ENCODE measurements at regions not wholly inside any gene's neighbourhood (a gene's known extent, or its start where the extent isn't known, plus 50 kb on each side); places are given as distances from the start of the nearest gene placed in this dataset.
"Not testable (repeated sequence)": the region's sequence is repeated elsewhere in the genome, so short reads cannot be mapped to it uniquely, and the experiment has no call there.

DNA sequence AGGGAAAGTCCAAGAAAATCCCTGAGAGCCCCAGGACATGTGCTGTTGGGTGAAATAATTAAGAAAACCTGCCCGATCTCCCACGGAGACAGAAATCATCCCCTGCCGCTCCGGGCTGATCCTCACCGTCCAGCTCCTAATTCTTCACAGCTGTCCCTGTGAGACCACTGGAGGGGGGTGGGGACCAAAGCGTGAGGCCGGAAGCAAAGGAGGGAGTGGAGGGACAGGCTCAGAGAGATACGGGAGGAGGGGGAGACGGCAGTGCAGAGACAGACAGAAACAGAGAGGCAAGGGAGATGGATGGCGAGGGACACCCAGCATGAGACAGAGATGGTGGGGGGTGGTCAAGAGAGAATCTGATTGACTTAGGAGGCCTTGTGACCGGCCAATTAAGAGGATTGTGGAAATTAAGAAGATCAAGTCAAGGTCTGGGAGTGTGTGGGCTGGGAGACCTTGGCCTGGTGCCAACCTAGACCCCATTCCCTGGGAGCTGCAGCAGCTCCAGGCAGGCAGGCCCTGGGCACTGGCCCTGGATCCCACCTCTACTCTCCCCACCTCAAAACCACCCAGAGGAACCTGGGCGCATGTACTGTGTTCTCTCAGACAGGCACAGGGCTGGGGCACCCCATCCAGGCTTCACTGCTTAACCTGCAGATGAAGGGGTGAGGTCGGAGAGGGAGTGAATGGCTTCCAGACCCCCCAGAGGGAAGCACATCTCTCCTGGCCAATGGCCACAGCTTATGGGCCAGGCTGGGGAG lies 113.2 kb upstream of the ALDH1A3 start:
- no peak for DNase-seq

DNA sequence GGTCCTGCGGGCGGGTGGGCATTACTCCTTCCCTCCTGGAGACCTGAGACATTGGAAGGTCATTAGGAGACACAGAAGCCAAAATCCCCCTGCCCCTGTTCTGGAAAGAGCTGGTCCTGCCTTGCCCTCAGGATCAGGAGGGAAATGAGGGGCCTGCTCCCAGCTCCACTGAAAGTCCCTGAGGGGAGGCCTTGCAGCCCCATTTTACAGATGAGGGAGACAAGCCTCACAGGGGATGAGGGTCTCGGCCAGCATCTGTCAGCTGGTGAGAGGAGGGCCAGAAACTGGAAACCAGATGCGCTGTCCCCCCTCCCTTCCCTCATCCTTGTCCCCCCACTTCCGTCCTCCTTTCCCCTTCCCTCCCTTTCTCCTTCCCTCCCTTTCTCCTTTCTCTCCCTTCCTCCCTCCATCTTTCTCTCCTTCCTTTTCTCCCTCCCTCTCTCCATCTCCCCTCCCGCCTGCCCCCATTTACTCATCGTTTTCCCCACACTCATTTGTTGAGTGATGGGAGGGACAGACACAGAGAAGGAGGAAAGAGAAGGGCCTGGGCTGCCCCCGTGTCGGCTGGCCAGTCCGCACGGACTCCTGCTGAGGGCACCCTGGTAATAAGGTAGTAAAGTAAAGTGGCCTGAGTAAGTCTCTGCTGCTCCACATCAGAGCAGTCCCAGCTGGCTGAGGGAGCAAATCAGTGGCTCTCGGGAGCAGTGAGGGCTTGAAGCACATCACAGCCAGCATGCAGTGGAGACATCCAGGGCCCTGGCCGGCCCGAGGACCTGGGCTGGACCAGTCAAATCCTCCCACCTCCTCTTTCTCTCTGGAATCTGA lies 112.4 kb upstream of the ALDH1A3 start:
- no peak for DNase-seq

DNA sequence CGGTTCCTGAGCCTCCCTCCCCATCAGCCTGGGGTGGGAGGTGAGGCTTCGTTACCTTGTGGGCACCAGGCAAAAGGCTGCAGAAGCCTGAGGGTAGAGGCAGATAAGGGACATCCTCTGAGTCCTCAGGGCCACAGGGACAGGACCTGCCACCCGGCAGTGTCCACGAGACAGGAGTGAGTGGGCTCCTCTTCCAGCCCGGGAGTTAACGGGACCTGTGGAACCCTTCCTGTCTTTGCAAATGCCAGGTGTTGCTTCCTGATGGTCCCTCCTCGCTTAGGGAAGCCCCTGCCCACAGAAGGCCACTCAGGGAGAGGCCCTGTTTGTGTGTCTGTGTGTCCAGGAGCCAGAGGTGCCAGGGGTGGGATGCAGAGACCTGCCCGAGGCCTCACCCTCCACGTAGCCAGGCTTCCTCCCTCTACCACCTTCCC lies 111.1 kb upstream of the ALDH1A3 start:
- DNase-seq, result no peak

DNA sequence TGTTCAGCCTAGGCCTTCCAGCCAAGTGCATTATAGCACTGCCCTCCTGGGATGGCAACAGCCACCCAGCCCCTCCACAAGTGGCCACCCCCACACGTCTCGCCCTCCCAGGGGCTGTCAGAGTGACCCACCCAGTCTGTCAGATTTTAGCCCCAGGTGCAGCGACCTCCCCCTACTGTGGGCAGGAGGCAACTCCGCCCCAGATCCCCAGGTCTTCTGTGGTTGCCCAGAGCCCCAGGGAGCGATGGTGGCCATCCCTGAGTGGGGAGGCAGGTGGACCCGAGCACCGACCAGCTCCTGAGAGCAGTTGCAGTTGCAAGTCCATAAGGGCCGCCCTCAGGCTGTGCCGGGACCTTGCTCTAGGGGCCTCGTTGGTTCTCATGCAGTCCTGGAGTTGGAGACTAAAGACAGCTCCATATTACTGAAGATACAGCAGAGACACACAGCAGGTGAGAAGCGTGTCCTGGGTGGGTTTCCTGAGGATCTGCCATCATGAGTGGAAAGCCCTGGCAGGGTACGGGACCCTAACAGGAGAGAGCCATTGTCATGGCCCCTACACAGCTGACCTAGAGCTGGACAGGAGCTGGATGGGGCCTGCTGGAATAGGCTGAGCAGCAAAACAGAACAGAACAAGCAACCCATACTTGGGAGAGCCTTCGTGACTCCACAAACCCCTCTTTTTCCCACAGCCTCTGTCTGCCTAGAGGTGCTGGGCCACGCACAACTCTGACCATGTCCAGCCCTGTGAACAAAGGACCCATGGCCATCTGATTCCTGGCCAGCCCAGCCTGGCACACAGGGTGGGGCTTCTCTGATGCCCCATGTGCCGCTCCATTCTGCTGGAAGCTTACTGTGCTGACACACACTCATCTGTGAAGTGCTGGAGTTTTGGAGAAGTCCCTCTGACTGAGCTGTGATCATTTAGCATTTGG lies 110.3 kb upstream of the ALDH1A3 start:
- no peak for DNase-seq

DNA sequence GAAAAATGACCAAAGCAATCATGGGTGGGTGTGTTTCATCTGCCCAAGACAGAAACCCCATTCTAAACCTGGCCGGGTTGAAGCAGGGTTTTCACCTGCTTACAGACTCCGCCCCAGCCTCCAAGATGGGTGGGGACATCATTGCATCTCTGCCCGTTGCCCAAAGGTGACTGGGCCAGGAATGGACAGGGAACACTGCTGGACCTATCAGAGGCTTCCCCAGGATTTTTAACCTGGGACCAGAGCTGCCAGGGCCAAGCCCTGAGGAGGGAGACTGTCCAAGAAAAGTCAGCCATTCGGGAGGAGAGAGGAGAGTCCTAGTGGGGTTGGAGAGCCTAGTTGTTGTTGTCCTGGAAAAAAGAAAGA lies 109.7 kb upstream of the ALDH1A3 start:
- no peak for DNase-seq

DNA sequence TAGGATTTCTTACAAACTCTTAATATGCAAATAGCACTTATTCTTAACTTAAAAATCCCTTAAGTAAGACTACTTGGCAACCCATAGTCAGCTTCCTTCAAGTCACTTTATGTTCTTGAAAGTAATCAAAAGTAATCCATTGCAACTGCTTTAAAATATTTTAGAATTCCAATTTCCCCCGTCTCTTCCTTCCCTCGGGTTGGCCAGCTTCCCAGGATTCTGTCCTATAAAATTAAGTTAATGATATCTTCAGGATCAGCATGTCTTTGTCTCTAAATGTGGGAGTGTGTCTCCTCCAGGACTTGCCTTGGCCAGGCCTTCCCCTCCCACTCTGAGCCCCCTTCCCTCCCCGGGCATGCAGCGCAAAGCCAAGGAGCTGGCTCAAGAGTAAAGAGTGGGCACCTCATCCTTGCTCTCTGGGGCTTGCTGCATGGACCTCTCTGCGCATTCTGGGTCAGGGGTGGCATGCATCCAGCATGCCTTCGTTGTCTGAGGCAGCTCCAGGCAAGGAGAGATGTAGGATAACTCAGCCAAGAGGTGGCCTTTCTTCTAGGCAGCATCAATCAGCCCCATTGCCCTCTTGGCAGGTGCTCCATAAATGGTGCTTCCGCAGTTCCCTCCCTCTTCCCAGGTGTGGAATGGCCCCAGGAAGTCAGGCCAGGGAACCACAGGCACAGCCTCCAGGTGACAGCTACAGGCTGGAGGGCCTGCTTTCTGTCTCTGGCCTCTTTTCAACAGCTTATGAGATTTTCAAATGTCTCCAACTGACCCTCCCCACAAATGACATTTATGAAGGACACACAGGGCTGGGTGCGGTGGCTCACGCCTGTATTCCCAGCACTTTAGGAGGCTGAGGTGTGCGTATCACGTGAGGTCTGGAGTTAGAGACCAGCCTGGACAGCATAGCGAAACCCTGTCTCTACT lies 108.7 kb upstream of the ALDH1A3 start:
- no peak for DNase-seq

DNA sequence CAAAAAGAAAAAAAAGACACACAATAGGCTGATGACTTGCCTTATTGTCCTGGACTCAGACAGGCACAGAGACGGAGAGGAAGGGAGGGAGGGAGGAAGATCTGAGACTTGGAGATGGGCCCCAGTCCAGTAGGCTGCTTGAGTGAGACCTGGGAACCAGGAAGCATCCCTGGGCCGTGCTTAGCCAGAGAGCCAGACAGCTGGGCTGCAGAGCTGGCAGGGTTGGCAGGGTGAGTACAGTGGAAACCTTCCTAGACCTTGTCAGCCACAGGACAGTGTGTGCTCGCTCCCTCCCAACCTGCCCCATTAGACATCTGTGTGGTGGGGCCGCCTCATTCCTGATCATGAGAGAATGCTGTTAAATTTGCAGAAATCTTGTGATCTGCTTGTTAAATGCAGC lies 107.9 kb upstream of the ALDH1A3 start:
- no peak for DNase-seq

DNA sequence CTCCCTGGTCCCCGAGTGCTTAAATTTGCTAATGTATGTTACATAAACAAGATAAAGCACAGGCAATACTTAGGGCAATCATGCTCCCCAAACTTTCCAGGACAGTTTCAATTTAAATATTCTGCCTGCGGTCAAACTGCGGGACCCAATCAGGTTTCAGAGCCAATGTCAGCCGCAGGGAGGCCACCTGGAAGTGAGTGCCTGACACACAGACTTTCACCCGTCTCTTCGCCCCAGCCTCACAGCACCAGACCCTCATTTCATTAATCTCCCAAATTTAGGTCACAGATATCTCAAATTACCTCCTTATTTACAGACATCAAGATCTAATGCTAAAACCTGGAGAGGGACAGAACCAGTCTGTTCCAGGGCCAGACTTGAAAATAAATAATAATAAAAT lies 107.2 kb upstream of the ALDH1A3 start:
- DNase-seq, result no peak

DNA sequence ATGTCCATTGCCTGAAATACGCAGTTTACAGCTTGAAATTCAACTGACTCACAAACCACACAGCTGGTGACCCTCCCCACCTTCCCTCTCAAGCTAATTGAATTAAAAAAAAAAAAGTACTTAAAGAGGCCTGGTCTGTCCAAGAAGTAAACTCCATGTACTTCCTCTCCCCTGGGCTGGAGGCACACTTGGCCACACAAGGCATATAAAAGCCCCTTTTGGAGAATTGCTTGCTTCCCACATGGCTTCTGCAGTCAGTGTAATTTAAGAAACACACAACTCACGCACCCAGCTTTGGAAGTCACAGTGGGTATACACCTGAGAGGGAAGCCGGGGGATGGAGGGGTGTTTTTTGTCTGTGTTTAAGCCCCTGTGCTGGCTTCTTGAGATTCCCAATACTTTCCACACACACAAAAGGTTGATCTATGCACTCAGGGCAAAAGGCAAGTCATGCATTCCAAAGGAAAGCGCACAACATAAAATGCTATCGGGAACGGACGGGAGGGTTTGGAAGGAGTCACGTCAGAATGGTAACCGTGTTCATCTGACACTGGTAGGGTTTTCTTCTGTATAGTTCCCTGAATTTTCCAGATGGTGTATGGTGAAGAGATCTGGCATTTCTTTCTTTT lies 106.6 kb upstream of the ALDH1A3 start:
- no peak for DNase-seq

DNA sequence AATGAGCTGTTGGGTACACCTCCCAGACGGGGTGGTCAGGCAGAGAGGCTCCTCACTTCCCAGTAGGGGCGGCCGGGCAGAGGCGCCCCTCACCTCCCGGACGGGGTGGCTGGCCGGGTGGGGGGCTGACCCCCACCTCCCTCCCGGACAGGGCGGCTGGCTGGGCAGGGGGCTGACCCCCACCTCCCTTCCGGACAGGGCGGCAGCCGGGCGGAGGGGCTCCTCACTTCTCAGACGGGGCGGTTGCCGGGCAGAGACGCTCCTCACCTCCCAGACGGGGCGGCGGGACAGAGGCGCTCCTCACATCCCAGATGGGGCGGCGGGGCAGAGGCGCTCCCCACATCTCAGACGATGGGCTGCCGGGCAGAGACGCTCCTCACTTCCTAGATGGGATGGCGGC lies 105.6 kb upstream of the ALDH1A3 start:
- not testable (repeated sequence) for DNase-seq

DNA sequence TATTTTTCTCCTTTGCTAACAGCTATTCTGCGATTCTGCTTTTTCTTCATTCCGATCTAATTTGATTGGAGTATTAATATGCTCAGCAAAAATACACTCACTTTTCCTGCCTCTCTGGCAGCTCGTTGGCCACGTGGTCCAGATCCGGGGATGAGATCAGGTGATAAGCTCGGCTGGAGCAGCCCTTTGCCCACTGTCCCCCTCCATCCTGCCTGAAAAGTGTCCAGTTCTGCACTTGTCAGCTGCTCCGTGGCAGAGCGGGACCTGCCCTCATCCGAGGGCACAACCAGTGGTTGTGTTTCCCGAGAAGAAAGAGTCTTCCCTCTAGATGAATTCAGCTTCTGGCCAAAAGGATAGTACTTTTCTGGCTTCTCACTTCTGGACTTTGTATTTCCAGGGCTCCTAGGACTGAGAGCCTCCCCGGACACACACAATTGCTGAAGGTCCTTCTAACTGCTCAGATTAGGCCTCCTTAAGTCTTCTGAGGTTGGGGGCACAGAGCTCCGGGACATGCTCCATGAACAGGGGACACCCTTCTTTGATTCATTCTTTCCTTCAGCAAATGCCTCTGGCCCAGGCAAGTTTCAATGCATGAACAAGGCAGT lies 103.9 kb upstream of the ALDH1A3 start:
- DNase-seq, result no peak

DNA sequence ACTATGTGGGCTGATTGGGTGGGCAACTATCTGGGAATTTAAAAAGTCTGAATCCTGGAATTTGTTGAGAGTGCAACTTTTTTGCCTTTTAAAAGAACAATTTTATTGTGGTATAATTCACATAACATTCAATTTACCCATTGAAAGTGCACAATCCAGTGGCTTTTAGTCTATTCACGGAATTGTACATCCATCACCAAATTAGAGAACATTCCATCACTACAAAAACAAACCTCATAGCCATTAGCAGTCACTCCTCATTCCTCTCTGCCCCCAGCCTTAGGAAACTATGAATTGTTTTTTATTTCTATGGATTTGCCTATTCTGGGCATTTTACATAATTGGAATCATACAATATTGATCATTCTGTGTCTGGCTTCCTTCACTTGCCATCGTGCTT lies 101.8 kb upstream of the ALDH1A3 start:
- DNase-seq, result no peak

DNA sequence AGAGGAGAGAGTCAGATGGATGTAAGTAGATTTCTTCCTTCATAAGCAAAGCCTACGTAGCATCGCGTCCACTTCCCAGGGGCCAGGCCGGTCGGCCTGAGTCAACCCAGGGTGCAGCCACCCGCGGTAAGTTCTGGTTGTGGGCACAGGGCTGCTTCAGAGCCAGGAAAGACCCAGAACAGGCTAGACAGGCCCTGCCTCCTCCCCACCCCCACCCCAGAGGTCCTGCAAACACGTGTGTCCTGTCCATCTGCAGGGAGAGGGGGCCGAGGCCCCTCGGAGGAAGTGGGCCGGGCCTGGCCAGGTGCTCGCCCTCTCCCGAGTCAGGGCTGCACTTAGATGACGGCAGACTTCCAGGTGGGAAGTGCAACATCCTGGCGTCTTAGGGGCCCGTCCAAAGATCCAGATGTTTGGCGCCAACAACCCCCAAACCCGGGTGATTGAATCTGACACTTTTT lies 100.8 kb upstream of the ALDH1A3 start:
- no peak for DNase-seq

DNA sequence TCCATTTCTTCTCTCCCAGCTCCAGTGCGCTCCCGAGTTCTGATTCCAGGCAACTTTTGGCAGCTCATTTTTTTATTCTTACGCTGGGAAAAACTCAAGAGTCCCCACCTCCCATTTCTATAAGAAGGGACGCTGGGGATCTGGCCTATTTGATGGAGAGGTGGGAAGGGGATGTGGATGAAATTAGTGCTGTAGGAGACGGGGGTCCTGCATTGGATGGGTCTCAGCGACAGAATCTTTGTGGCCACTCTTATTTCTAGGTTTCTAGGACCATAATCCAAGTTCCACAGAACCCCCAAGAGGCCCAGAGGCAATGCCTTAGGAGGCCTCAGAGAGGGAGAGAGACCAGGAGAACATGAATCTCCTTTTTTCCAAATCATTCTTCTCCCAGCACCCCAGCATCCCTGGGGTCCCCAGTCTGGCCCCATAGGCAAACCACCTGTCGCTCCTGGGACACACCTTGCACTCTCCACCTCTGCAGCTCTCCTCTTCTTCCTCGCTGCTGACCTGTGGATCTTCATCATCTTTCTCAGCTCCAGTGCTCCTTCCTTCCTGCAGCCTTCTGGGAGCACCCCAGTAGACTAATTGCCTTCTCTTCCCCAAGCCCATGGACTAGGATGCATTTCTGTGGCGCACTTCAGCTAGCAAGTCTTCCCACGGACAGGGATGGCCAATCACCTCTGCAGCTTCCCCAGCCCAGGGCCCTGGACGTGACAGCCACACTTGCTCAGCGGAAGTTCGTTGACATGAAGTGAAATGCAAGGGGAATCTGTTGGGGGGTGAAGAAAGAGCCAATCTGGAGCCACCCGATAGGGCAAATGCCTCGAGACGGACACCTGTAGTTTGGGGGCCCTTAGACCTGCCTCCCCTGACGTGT lies 100.1 kb upstream of the ALDH1A3 start:
- no peak for DNase-seq

DNA sequence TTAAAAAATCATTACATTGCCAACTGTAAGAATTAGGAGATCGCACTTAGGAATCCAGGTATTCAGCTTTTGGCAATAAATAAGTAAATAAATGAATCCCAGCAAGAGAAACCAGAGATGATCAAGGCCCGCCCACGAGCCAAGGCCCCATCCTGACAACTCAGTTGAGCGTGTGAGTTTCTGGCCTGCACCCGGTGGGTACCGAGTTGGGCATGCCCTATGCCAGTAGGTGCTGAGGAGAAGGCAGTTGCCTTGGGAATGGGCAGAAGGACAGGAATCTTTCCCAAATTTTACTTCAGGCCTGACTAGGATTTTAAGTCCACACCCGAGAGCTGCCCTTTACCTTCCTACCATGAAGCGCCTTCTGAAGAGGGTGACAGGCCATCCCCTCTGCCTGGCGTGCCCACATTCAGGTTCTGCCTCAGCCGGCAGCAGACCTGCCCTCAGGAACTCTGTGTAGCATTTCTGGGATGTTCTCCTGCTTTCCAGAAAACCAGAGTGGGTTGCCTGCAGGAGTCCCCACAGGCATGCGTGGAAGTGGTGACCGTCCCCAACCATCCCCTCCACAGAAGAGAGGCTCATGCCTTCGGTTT lies 99.3 kb upstream of the ALDH1A3 start:
- no peak for DNase-seq

DNA sequence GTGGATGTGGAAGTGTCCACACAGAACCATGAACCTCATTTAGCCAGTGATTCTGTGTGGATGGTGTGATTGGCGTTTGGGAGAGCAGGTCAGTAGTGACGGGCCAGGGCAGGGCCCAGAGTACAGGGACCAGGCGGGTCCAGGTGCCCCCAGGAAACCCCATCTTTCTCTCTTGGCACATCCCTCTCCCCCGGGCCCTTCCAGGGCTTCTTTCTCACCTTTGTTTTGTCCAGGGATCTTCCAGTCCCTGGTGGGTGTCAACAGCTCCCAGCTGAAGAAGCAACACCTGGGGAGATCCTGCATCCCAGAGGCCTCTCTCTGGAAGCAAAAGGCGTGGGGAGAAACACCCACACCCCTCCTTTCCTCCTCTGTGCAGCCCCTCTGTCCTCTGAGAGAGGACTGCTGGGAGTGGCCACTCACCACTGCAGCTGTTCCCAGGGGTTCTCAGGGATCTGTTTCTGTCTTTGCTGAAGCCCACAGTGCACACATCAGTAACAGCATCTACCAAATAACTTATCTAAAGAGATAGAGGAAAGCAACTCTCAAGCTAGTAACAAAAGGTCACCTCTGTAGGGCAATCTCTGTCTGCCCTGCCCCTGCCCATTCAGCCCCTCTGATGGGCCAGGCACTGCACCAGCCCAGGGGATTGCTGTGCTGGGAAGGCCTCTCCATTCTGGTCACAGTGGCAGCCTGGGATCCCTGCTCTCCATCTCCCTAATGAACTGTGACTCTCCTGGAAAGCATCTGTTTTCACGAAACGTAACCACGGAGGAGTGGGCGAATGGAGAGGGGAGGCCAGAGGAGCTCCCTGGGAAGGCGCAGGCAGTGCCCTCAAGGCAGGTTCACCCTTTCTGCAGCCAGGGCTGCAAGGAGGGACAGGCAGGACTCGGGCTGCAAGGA lies 98.3 kb upstream of the ALDH1A3 start:
- no peak for DNase-seq

DNA sequence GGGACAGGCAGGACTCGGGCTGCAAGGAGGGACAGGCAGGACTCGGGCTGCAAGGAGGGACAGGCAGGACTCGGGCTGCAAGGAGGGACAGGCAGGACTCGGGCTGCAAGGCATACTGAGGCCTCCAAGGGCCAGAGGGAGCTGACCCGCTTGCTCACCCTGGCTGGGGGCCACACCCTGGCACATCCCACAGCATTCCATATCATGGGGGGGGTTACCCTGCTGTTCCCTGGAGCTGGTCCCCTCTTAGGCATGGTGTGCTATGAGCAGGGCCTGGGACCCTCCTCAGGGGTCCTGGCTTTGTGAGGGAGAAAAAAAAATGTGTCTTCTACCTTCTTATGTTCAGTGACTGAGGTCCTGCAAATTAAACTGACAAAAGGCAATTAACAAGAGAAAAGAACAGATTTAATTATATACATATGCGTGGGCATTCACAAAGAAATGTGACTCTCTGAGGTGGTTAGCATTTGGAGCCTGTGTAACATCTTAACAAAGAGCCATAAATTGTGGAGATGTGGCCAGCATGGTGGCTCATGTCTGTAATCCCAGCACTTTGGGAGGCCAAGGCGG lies 97.6 kb upstream of the ALDH1A3 start:
- DNase-seq, result no peak
